ENCODE measurements at regions not wholly inside any gene's neighbourhood (a gene's known extent, or its start where the extent isn't known, plus 50 kb on each side); places are given as distances from the start of the nearest gene placed in this dataset.
A peak's percentile ranks its signal among the peaks of the same experiment; 100 is the strongest.

DNA sequence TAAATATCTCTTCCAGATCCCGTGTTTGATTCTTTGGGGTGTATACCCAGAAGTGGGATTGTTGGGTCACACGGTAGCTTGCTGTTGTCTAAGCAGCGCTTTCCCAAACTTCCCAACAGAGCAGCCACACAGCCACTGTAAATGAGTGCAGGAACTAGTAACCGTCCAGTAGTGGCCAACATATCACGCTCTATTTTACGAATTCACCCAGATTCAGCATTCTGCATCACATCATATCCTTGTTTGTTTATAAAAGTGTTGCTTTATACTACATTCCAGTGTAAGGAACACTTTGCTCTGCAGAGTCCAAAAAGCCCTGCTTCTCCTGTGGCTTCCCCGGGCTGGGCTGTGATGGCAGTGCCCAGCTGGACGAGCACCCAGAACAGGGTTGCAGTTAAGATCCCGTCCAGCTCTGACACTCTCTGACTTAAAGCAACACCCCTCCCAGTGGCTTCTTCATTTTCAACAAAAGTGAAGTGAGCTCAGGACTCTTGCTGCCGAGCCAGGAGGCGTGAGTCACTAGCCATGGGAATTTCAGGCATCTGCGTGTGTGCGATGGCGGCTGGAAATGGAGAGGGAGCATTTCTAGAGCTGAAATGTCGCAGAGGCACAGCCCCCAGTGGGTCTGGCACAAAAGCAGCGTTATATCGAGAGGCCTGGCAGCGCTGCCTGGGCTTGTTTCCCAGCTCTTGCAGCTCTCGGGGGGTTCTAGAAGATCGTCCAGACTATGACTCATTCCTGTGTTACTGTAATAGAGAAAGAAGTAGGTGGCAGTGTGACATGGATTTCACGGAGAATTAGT, 216.3 kb upstream of the ECI2 start:
- peak overlapping the region; percentile 37 for H3K4me3 ChIP-seq (ENCODE audit: low read length)
- peak; percentile 87 for DNase-seq (ENCODE audit: low read depth)
- TF ChIP-seq, protein P1, sequence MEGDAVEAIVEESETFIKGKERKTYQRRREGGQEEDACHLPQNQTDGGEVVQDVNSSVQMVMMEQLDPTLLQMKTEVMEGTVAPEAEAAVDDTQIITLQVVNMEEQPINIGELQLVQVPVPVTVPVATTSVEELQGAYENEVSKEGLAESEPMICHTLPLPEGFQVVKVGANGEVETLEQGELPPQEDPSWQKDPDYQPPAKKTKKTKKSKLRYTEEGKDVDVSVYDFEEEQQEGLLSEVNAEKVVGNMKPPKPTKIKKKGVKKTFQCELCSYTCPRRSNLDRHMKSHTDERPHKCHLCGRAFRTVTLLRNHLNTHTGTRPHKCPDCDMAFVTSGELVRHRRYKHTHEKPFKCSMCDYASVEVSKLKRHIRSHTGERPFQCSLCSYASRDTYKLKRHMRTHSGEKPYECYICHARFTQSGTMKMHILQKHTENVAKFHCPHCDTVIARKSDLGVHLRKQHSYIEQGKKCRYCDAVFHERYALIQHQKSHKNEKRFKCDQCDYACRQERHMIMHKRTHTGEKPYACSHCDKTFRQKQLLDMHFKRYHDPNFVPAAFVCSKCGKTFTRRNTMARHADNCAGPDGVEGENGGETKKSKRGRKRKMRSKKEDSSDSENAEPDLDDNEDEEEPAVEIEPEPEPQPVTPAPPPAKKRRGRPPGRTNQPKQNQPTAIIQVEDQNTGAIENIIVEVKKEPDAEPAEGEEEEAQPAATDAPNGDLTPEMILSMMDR (IDR thresholded peaks at IDR 0.05; ENCODE audit: insufficient read depth, low read depth, low read length, missing control alignments) = no peak

DNA sequence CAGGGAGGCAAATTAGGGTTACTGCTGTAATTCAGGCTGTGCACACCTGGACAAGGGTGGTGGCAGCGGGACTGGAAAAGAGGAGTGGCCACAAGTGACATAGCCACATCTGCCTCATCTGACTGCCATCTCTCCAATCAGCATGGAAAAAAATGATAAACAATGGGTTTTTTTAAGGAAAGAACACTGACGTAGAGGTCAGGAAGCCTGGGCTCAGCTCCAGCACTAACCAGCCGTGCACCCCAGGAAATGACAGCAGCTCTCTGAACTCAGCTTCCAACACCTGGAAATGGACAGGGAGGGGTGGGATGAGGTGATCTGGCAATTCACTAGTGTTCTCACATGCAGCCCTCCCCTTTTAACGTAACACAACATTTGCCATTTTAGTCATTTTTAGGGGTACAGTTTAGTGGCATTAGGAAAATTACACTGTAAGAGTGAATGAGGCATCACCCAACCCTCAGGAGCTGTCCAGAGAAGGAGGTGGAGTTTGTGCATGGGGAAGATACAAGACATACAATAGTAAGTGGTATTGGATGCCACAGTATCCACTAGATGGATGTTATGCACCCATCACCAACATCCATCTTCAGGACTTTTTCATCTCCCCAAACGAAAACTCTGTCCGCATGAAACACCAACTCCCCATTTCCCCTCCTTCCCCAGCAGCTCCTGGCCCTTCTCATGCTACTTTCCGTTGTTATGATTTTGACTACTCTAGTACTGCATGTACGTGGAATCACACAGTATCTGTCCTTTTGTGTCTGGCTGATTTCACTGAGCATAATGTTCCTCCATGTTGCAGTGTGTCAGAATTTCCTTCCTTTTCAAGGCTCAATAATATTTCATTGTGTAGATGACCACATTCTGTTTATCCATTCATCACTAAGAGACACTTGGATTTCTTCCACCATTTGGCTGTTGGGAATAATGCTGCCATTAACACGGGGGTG, 215.5 kb upstream of the ECI2 start:
- no peak overlapping the region for H3K4me3 ChIP-seq (ENCODE audit: low read length)
- TF ChIP-seq, protein P1 (IDR thresholded peaks at IDR 0.05; ENCODE audit: insufficient read depth, low read depth, low read length, missing control alignments) = no peak
- DNase-seq (ENCODE audit: low read depth) = peak; percentile 44

GRCh38 chr6:4349931-4350330, 214.6 kb upstream of the ECI2 start:
- DNase-seq (ENCODE audit: low read depth) = no peak
- H3K4me3 ChIP-seq (ENCODE audit: low read length) = no peak overlapping the region
- TF ChIP-seq, protein P1 (IDR thresholded peaks at IDR 0.05; ENCODE audit: insufficient read depth, low read depth, low read length, missing control alignments) = no peak

GRCh38 chr6:4349323-4349722, 213.9 kb upstream of the ECI2 start:
- no peak overlapping the region for H3K4me3 ChIP-seq (ENCODE audit: low read length)
- no peak for DNase-seq (ENCODE audit: low read depth)
- TF ChIP-seq, protein P1 (IDR thresholded peaks at IDR 0.05; ENCODE audit: insufficient read depth, low read depth, low read length, missing control alignments) = no peak

- no peak overlapping the region for H3K4me3 ChIP-seq (ENCODE audit: low read length)
- TF ChIP-seq, protein P1 (IDR thresholded peaks at IDR 0.05; ENCODE audit: insufficient read depth, low read depth, low read length, missing control alignments) = no peak
- no peak for DNase-seq (ENCODE audit: low read depth)
Observed at GRCh38 chr6:4348462-4349112, 213.2 kb upstream of the ECI2 start.

DNA sequence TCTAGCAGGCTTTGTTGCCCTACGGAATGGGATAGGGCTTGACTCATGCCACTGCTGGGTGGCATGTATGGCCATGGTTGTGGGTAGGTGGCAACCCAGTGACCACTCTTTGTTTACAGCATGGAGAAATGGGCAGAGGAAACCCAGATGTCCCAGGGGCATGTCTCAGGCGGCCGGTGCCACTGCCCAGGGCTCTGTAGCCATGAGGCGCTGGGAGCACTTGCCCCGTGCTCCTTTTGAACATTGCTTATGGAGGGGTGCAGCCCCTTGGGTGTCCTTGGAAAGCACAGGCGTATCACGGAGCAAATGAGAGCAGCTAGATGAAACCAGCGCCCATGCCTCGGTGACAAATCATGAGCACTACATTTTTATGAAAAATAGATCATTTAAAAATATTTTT, 212.5 kb upstream of the ECI2 start:
- TF ChIP-seq, protein P1 (IDR thresholded peaks at IDR 0.05; ENCODE audit: insufficient read depth, low read depth, low read length, missing control alignments) = no peak
- no peak overlapping the region for H3K4me3 ChIP-seq (ENCODE audit: low read length)
- no peak for DNase-seq (ENCODE audit: low read depth)

All from epithelial cell of esophagus (primary cell).